Ovary (tissue), 7 donors: ENCODE measurements at regions not wholly inside any gene's neighbourhood (a gene's known extent, or its start where the extent isn't known, plus 50 kb on each side); places are given as distances from the start of the nearest gene placed in this dataset. TPM values are rescaled to one million over a fixed set of nuclear protein-coding genes. Genes with fewer than 3 reads are reported as not detected.

Experiments used
- DNase-seq, 5 donors: peaks; one replicate each; pipeline ENCODE4 v3.0.0-alpha.2; 2019 to 2020
- H3K27ac ChIP-seq, 2 donors: fragments of 200-600 bp; one replicate each; pipeline versions ENCODE4 v1.5.1 to v1.8.0; 2019 to 2022
- H3K27me3 ChIP-seq: fragments of 200-600 bp; one replicate; pipeline ENCODE4 v1.8.0; 2022
- H3K36me3 ChIP-seq: fragments of 200-600 bp; sonication (generic); one replicate; pipeline ENCODE4 v1.5.1; 2019
- H3K4me1 ChIP-seq: one replicate; pipeline ENCODE4 v1.8.1; 2013; ENCODE audit warnings: mild to moderate bottlenecking, moderate library complexity; ENCODE audit not compliant: insufficient read depth
- H3K4me3 ChIP-seq: fragments of 200-600 bp; sonication (generic); one replicate; pipeline ENCODE4 v1.5.1; 2017
- H3K9me3 ChIP-seq, 2 donors: fragments of 200-600 bp in 1 of 2; sonication (generic) in 1 of 2; one replicate each; pipeline versions ENCODE4 v1.5.1 to v1.8.1; 2013 to 2019; ENCODE audit warnings: mild to moderate bottlenecking in 1 of 2, moderate library complexity in 1 of 2
- EP300 ChIP-seq: sonication (generic); formaldehyde crosslinking; IDR thresholded peaks from one replicate; pipeline ENCODE4 v1.6.1; 2017; ENCODE audit warnings: antibody characterized with exemption
- POLR2A ChIP-seq: fragments of 450-650 bp; IDR thresholded peaks from one replicate; pipeline ENCODE4 v1.6.1; 2017; ENCODE audit warnings: antibody characterized with exemption, mild to moderate bottlenecking, moderate library complexity
- WGBS, 3 donors: extraction: QIAGEN DNeasy Blood & Tissue Kit in 1 of 3; methylation state at CpG; one replicate each; pipeline versions ENCODE4 v1.1.5 to v1.1.7; 2013 to 2017; 5-methylcytosine and 5-hydroxymethylcytosine counted together
- intact Hi-C, 4 donors: fragments of 100-400 bp; cut with DNase I; formaldehyde crosslinking; loops; one replicate each; pipeline versions ENCODE4 v1.11.0 to v1.15.1; 2022 to 2023
- microRNA-seq, 3 donors: library from miRNA; unstranded; fragments of <30 nt; microRNA quantifications; one replicate each; pipeline versions ENCODE4 to v1.2.0, GENCODE V29; 2019 to 2020
- small RNA-seq: library from RNA; depleted of rRNA; stranded (forward); fragments of <200 nt; gene quantifications from one replicate; pipeline ENCODE3, GENCODE V24; 2016
- TF ChIP-seq, protein P1 (sequence below), 3 donors: fragments of 450-650 bp in 2 of 3; fragments of 200-600 bp in 1 of 3; IDR thresholded peaks; one replicate each; pipeline versions ENCODE4 v1.5.1 to v1.8.0; 2016 to 2022; ENCODE audit warnings: antibody characterized with exemption in 3 of 3, mild to moderate bottlenecking in 1 of 3
- donor health status: DM: no; HTN: no; CAD: no; lungs with moderate emphysema.
- donor health status: DM: no; HTN: no; CAD: no.
- donor health status: Bipolar disorder and iron deficiency.
- donor health status: DM: no; HTN: no; CAD: no.
- donor health status: DM: yes; HTN: yes; CAD: no.

DNA sequence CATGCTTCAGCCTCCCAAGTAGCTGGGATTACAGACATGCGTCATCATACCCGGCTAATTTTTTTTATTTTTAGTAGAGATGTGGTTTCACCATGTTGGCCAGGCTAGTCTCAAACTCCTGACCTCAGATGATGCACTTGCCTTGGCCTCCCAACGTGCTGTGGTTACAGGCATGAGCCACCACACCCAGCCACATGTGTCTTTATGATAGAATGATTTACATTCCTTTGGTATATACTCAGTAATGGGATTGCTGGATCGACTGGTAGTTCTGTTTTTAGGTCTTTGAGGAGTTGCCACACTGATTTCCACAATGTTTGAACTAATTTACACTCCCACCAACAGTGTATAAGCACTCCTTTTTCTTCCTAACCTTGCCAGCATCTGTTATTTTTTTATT is 276.2 kb downstream of the METTL15 start:
- 82 to 91% (median 84%) methylated on average over 4 of the region's 4 CpGs for WGBS, 3 donors

DNA sequence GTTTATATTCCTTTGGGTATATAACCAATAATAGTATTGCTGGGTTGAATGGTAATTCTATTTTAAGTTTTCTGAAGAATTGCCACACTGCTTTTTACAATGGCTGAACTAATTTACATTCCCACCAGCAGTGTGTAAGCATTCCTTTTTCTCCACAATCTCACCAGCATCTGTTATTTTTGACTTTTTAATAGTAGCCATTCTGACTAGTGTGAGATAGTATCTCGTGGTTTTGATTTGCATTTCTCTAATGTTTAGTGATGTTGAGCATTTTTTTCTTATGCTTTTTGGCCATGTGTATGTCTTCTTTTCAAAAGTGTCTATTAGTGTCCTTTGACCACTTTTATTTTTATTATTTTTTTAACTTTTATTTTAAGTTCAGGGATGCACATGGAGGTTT is 275.3 kb downstream of the METTL15 start:
- Histone ChIP-seq H3K9me3 (no peaks in the 10 kb centered on the region), H3K27ac (no peak overlapping the region), H3K4me3 (no peak overlapping the region), H3K4me1 (no peaks in the 10 kb centered on the region), H3K36me3 (no peaks in the 10 kb centered on the region), H3K27me3 (no peaks in the 10 kb centered on the region)
- intact Hi-C loops: no loop called here
- no peak for DNase-seq
- 87 to 89% (median 88%) methylated on average over 1 of the region's 1 CpG for WGBS, 3 donors
- TF ChIP-seq EP300 (no peak), POLR2A (no peak)
- TF ChIP-seq, protein P1, sequence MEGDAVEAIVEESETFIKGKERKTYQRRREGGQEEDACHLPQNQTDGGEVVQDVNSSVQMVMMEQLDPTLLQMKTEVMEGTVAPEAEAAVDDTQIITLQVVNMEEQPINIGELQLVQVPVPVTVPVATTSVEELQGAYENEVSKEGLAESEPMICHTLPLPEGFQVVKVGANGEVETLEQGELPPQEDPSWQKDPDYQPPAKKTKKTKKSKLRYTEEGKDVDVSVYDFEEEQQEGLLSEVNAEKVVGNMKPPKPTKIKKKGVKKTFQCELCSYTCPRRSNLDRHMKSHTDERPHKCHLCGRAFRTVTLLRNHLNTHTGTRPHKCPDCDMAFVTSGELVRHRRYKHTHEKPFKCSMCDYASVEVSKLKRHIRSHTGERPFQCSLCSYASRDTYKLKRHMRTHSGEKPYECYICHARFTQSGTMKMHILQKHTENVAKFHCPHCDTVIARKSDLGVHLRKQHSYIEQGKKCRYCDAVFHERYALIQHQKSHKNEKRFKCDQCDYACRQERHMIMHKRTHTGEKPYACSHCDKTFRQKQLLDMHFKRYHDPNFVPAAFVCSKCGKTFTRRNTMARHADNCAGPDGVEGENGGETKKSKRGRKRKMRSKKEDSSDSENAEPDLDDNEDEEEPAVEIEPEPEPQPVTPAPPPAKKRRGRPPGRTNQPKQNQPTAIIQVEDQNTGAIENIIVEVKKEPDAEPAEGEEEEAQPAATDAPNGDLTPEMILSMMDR (IDR thresholded peaks at IDR 0.05): no peak

More for the DNA sequence above, 276.2 kb downstream of the METTL15 start:
- Histone ChIP-seq H3K4me3 (no peak overlapping the region), H3K27ac (no peak overlapping the region), H3K4me1 (no peaks in the 10 kb centered on the region), H3K36me3 (no peaks in the 10 kb centered on the region), H3K27me3 (no peaks in the 10 kb centered on the region), H3K9me3 (no peaks in the 10 kb centered on the region)
- intact Hi-C loops: no loop called here
- no peak for DNase-seq
- no peak for TF ChIP-seq POLR2A
- TF ChIP-seq, protein P1 (IDR thresholded peaks at IDR 0.05): no peak

Small RNA genes lying in the stretch of these regions (microRNA-seq; reads per million reads assigned to microRNA genes)
- 0 reads per million in 3 donors for gene MIR8068

Small RNA genes lying in the stretch of these regions (small RNA-seq; reads per million reads assigned to genes)
- gene MIR8068 (not detected), gene RN7SL240P (not detected)
